Pancreas (tissue), 10 donors: ENCODE measurements at regions not wholly inside any gene's neighbourhood (a gene's known extent, or its start where the extent isn't known, plus 50 kb on each side); places are given as distances from the start of the nearest gene placed in this dataset.

Experiments
- ATAC-seq, 4 donors: fragments of 200-7000 bp; cut with Tn5 transposase; one replicate each; pipeline versions ENCODE4 v1.8.0 to v1.9.1; 2020; ENCODE audit warnings: mild to moderate bottlenecking in 4 of 4, moderate library complexity in 4 of 4
- DNase-seq, 6 donors: peaks; one replicate each; pipeline ENCODE4 v3.0.0-alpha.2; 2020
- FAIRE-seq: peaks from 2 replicates; lab custom pipeline; 2012; peaks lifted over from hg19 to GRCh38; lab: Jason Lieb, UNC
- H3K27ac ChIP-seq, 4 donors: fragments of 200-600 bp; sonication (generic); 1 replicate in 3 of 4; 2 replicates in 1 of 4; pipeline versions ENCODE4 v1.5.0 to v1.8.0; 2020
- H3K27me3 ChIP-seq, 4 donors: fragments of 200-600 bp; one replicate each; pipeline ENCODE4 v1.8.0; 2021
- H3K36me3 ChIP-seq, 3 donors: fragments of 200-600 bp; sonication (generic) in 1 of 3; one replicate each; pipeline versions ENCODE4 v1.5.0 to v1.8.0; 2020 to 2021
- H3K4me1 ChIP-seq, 3 donors: fragments of 200-600 bp; one replicate each; pipeline ENCODE4 v1.8.0; 2021
- H3K4me3 ChIP-seq, 4 donors: fragments of 200-600 bp; sonication (generic) in 2 of 4; one replicate each; pipeline versions ENCODE4 v1.5.0 to v1.8.0; 2020 to 2021
- H3K9me3 ChIP-seq, 4 donors: fragments of 200-600 bp; one replicate each; pipeline ENCODE4 v1.8.0; 2021
- CTCF ChIP-seq, 4 donors: fragments of 200-600 bp; sonication (generic) in 3 of 4; IDR thresholded peaks; one replicate each; pipeline versions ENCODE4 v1.5.0 to v1.8.0; 2021; ENCODE audit warnings: antibody characterized with exemption in 4 of 4
- WGBS, 2 donors: extraction: QIAGEN DNeasy Blood & Tissue Kit; methylation state at CpG; one replicate each; pipeline ENCODE4 v1.1.7; 2013; 5-methylcytosine and 5-hydroxymethylcytosine counted together
- intact Hi-C, 3 donors: fragments of 100-400 bp; cut with DNase I; formaldehyde crosslinking; loops; one replicate each; pipeline versions ENCODE4 v1.11.1 to v1.14.2; 2022
- donor health status: healthy with polysubstance abuse.
- donor health status: DM: no; HTN: no; CAD: no; lungs with moderate emphysema.
- donor health status: DM: no; HTN: no; CAD: no.
- donor health status: control.
- donor health status: control.
- donor health status: Bipolar disorder and iron deficiency.
- donor health status: DM: yes; HTN: yes; CAD: no.
- donor health status: DM: no; HTN: no; CAD: no.
- donor health status: DM: no; HTN: no; CAD: no.
- donor health status: DM: yes; HTN: yes; CAD: no.

- WGBS, 2 donors = 62 to 81% methylated on average over 2 of the region's 2 CpGs
Measured at GRCh38 chr6:24043848-24044247, 82.2 kb upstream of the NRSN1 start.

GRCh38 chr6:24051942-24052589, 73.9 kb upstream of the NRSN1 start:
- Histone ChIP-seq H3K36me3 (no peaks in the 10 kb centered on the region), H3K9me3 (no peaks in the 10 kb centered on the region), H3K4me3 (no peak overlapping the region), H3K27ac (no peak overlapping the region), H3K4me1 (no peaks in the 10 kb centered on the region), H3K27me3 (no peaks in the 10 kb centered on the region)
- ATAC-seq (no peak), DNase-seq (no peak), FAIRE-seq (no peak)
- no peak for TF ChIP-seq CTCF (IDR thresholded peaks at IDR 0.05)
- WGBS, 2 donors = 41 to 52% methylated on average over 4 of the region's 4 CpGs
- intact Hi-C loops = no loop called here

More at GRCh38 chr6:24043848-24044247, 82.2 kb upstream of the NRSN1 start:
- DNase-seq (no peak), ATAC-seq (no peak), FAIRE-seq (peak; percentile 9)
- Histone ChIP-seq H3K4me3 (no peak overlapping the region), H3K9me3 (no peaks in the 10 kb centered on the region), H3K36me3 (no peaks in the 10 kb centered on the region), H3K27ac (no peak overlapping the region), H3K4me1 (no peaks in the 10 kb centered on the region), H3K27me3 (no peaks in the 10 kb centered on the region)
- no peak for TF ChIP-seq CTCF (IDR thresholded peaks at IDR 0.05)
- intact Hi-C loops = no loop called here

GRCh38 chr6:24052590-24052961, 73.4 kb upstream of the NRSN1 start:
- no peak overlapping the region for H3K4me3 ChIP-seq
- TF ChIP-seq CTCF (IDR thresholded peaks at IDR 0.05) = no peak
- intact Hi-C loops = no loop called here
- H3K4me1 ChIP-seq = no peaks in the 10 kb centered on the region
- H3K36me3 ChIP-seq = no peaks in the 10 kb centered on the region
- DNase-seq = peak in 2 of 6 donors; percentile 15 to 21
- no peaks in the 10 kb centered on the region for H3K9me3 ChIP-seq
- H3K27me3 ChIP-seq = no peaks in the 10 kb centered on the region
- ATAC-seq = peak in 2 of 4 donors; percentile 19 to 34
- no peak for FAIRE-seq
- H3K27ac ChIP-seq = no peak overlapping the region
- 49 to 50% methylated on average over 4 of the region's 4 CpGs for WGBS, 2 donors

GRCh38 chr6:24053057-24053456, 73.0 kb upstream of the NRSN1 start:
- Histone ChIP-seq H3K4me3 (no peak overlapping the region), H3K36me3 (no peaks in the 10 kb centered on the region), H3K9me3 (no peaks in the 10 kb centered on the region), H3K4me1 (no peaks in the 10 kb centered on the region), H3K27ac (no peak overlapping the region), H3K27me3 (no peaks in the 10 kb centered on the region)
- intact Hi-C loops = no loop called here
- DNase-seq (no peak), ATAC-seq (no peak), FAIRE-seq (no peak)
- no peak for TF ChIP-seq CTCF (IDR thresholded peaks at IDR 0.05)
- WGBS, 2 donors = 23 to 25% methylated on average over 1 of the region's 1 CpG

- ATAC-seq (no peak), FAIRE-seq (no peak), DNase-seq (no peak)
- Histone ChIP-seq H3K27ac (no peak overlapping the region), H3K9me3 (no peaks in the 10 kb centered on the region), H3K27me3 (no peaks in the 10 kb centered on the region), H3K4me3 (no peak overlapping the region), H3K4me1 (no peaks in the 10 kb centered on the region), H3K36me3 (no peaks in the 10 kb centered on the region)
- intact Hi-C loops = no loop called here
- TF ChIP-seq CTCF (IDR thresholded peaks at IDR 0.05) = no peak
- 60 to 75% methylated on average over 3 of the region's 3 CpGs for WGBS, 2 donors
Measured at GRCh38 chr6:24054388-24054787, 71.6 kb upstream of the NRSN1 start.
